Neural cell (in vitro differentiated cells): ENCODE measurements at regions not wholly inside any gene's neighbourhood (a gene's known extent, or its start where the extent isn't known, plus 50 kb on each side); places are given as distances from the start of the nearest gene placed in this dataset.

Experiments used
- H2AFZ ChIP-seq: fragments of 200-600, 300-800 bp; sonication (generic), shearing (Covaris generic); 2 replicates; pipeline ENCODE4 v1.6.0; 2014; ENCODE audit warnings: low read depth, mild to moderate bottlenecking, antibody characterized with exemption, low read length, moderate library complexity
- H3F3A ChIP-seq: fragments of 200-600 bp; shearing (Covaris generic); 2 replicates; pipeline ENCODE4 v1.6.1; 2016; ENCODE audit warnings: mild to moderate bottlenecking, moderate library complexity, mixed read lengths, antibody characterized with exemption, low read length; ENCODE audit not compliant: insufficient read depth, poor library complexity, severe bottlenecking
- H3K27ac ChIP-seq: fragments of 200-600, 300-800 bp; sonication (generic), shearing (Covaris generic); 2 replicates; pipeline ENCODE4 v1.5.1; 2014; ENCODE audit warnings: mild to moderate bottlenecking, low read length, moderate library complexity
- H3K27me3 ChIP-seq: fragments of 300-800, 200-600 bp; sonication (generic), shearing (Covaris generic); 2 replicates; pipeline ENCODE4 v1.6.0; 2014; ENCODE audit warnings: mild to moderate bottlenecking, low read depth, low read length, moderate library complexity; ENCODE audit not compliant: insufficient read depth
- H3K36me3 ChIP-seq: fragments of 300-800, 200-600 bp; sonication (generic), shearing (Covaris generic); 2 replicates; pipeline ENCODE4 v1.5.1; 2014; ENCODE audit warnings: mild to moderate bottlenecking, antibody characterized with exemption, low read length, moderate library complexity; ENCODE audit not compliant: insufficient read depth
- H3K4me2 ChIP-seq: fragments of 300-800, 200-600 bp; sonication (generic), shearing (Covaris generic); 2 replicates; pipeline ENCODE4 v1.6.0; 2014; ENCODE audit warnings: mild to moderate bottlenecking, low read length
- H3K4me3 ChIP-seq: fragments of 300-800, 200-600 bp; sonication (generic), shearing (Covaris generic); 2 replicates; pipeline ENCODE4 v1.5.1; 2014; ENCODE audit warnings: mild to moderate bottlenecking, low read length, moderate library complexity
- H3K79me2 ChIP-seq: fragments of 200-600 bp; shearing (Covaris generic); replicated peaks from 2 replicates; pipeline ENCODE4 v1.6.0; 2014; ENCODE audit warnings: mild to moderate bottlenecking, low read length, moderate library complexity; ENCODE audit not compliant: insufficient read depth
- H3K9ac ChIP-seq: fragments of 300-800, 200-600 bp; sonication (generic), shearing (Covaris generic); 2 replicates; pipeline ENCODE4 v1.6.1; 2016; ENCODE audit warnings: mild to moderate bottlenecking, low read length, mixed read lengths
- H3K9me2 ChIP-seq: fragments of 200-600 bp; shearing (Covaris generic); 2 replicates; pipeline ENCODE4 v1.6.1; 2016; ENCODE audit warnings: mild to moderate bottlenecking, low read length, mixed read lengths; ENCODE audit not compliant: insufficient read depth
- H3K9me3 ChIP-seq: fragments of 200-600, 300-800 bp; sonication (generic), shearing (Covaris generic); 2 replicates; pipeline ENCODE4 v1.6.1; 2016; ENCODE audit warnings: mild to moderate bottlenecking, mixed run types, low read length, moderate library complexity, mixed read lengths
- H4K20me1 ChIP-seq: fragments of 200-600 bp; shearing (Covaris generic); 2 replicates; pipeline ENCODE4 v1.6.1; 2016; ENCODE audit warnings: mild to moderate bottlenecking, mixed run types; ENCODE audit not compliant: insufficient read depth
- CTCF ChIP-seq: fragments of 450-650 bp; IDR thresholded peaks from 2 replicates; pipeline ENCODE4 v1.5.1; 2014; ENCODE audit warnings: antibody characterized with exemption, mild to moderate bottlenecking, moderate library complexity; ENCODE audit not compliant: poor library complexity, severe bottlenecking
- EP300 ChIP-seq: fragments of 450-650 bp; conservative IDR thresholded peaks from 2 replicates; pipeline ENCODE4 v1.6.1; 2014; ENCODE audit warnings: antibody characterized with exemption, mild to moderate bottlenecking, moderate library complexity; ENCODE audit not compliant: poor library complexity, severe bottlenecking
- EZH2 ChIP-seq: fragments of 200-600, 300-800 bp; shearing (Covaris generic), sonication (generic); IDR thresholded peaks from 2 replicates; pipeline ENCODE4 v1.6.1; 2014; ENCODE audit warnings: antibody characterized with exemption, low read length, borderline replicate concordance, mild to moderate bottlenecking; ENCODE audit not compliant: insufficient read depth, poor library complexity, severe bottlenecking
- MXI1 ChIP-seq: fragments of 450-650 bp; conservative IDR thresholded peaks from 2 replicates; pipeline ENCODE4 v1.6.1; 2014; ENCODE audit warnings: antibody characterized with exemption, mild to moderate bottlenecking; ENCODE audit not compliant: poor library complexity, severe bottlenecking
- POLR2AphosphoS5 ChIP-seq: IDR thresholded peaks from 2 replicates; pipeline ENCODE4 v1.6.1; 2012
- RAD21 ChIP-seq: fragments of 450-650 bp; conservative IDR thresholded peaks from 2 replicates; pipeline ENCODE4 v1.6.1; 2014; ENCODE audit warnings: antibody characterized with exemption, mild to moderate bottlenecking, moderate library complexity
- SMC3 ChIP-seq: fragments of 450-650 bp; conservative IDR thresholded peaks from 2 replicates; pipeline ENCODE4 v1.6.1; 2014; ENCODE audit warnings: antibody characterized with exemption, mild to moderate bottlenecking, moderate library complexity; ENCODE audit not compliant: poor library complexity
- TAF1 ChIP-seq: IDR thresholded peaks from 2 replicates; pipeline ENCODE4 v1.6.1; 2012; ENCODE audit warnings: low read depth
- TF ChIP-seq, protein P1 (sequence below): IDR thresholded peaks from 2 replicates; pipeline ENCODE4 v1.6.1; 2012; ENCODE audit warnings: borderline replicate concordance

DNA sequence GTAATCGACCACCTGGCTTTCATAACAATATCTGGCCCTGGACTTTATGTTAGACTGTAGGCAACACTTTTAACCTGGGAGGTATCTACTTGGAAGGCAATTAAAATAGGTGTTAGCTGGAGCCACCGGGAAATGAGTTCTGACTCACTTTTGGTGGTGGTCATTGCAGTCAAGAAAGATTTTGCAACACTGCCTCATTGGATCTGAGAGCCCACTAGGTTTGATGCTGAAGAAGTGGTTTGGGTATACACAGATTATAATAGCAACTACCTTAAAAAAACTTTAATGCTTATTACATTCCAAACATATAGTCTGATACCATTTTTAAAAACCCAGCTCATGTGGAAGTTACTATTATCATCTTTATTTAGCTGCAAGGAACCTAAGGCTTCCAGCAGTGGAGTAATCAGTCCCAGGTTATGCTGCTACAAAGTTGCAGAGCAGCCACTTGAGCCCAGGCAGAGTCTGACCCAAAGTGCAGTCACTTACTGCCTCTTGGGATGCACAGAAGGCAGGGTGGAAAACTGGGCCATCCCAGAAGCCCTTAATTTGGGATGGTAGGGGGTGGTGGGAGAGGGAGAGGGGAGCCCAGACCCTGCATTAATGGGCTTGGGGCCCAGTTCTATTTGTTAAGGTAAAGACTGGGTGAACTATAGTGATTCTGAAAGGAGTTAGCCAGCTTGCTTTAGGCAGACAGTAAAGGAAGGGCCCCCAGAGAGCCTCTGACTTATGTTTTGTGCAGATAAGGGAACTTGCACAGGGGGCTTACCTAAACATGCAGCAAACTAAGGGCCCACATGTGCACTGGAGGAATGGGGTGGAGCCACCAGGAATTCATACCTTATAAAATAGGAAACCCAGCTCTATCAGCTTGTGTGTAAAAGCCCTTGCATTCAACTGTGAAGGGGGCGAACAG, 149.4 kb downstream of the SNX19 start:
- H3K27me3 ChIP-seq: no peaks in the 10 kb centered on the region

DNA sequence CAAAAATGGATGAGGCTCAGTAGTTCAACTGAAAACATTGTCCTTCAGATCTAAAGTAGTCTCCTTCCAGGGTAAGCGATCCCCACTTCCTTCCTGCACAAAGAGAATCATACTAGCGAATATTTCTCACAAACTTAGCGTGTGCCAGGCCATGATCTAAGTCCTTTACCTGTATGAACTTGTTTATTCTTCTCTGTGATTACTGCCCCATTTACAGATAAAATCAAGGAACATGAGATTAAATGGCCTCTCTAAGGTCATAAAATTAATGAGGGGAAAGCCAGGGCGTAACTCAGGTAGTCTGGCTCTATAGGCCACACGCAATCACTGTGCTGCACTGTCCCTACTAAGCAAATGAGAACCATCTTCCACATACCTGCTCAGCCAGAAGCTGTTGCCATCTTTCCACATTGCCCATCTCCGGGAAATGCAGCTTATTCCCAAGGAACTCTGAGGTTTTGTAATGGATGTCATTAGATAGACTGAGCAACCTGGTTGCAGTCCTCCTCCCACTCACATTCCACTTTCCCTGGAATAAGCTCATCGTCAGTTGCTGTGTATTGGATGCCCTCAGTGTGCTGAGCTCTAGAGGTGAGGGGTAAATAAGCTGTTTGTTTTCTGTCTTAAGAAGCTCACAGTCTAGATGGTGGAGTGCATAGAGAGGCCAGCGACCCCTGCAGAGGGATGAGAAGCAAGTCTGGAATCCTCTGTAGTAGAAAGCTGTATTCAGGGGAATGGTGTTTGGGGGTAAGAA, 146.3 kb downstream of the SNX19 start:
- Histone ChIP-seq H3K27me3 (no peaks in the 10 kb centered on the region), H3K4me3 (no peak overlapping the region), H3F3A (no peaks in the 10 kb centered on the region), H3K27ac (no peak overlapping the region), H3K9me3 (no peaks in the 10 kb centered on the region), H3K9me2 (no peaks in the 10 kb centered on the region), H3K4me2 (no peak overlapping the region), H3K9ac (no peak overlapping the region), H4K20me1 (no peaks in the 10 kb centered on the region), H2AFZ (no peak overlapping the region), H3K36me3 (no peaks in the 10 kb centered on the region), H3K79me2 (no peaks in the 10 kb centered on the region)
- TF ChIP-seq POLR2AphosphoS5 (no peak), EZH2 (no peak), SMC3 (no peak), MXI1 (no peak), TAF1 (no peak), RAD21 (no peak), EP300 (no peak)
- TF ChIP-seq, protein P1, sequence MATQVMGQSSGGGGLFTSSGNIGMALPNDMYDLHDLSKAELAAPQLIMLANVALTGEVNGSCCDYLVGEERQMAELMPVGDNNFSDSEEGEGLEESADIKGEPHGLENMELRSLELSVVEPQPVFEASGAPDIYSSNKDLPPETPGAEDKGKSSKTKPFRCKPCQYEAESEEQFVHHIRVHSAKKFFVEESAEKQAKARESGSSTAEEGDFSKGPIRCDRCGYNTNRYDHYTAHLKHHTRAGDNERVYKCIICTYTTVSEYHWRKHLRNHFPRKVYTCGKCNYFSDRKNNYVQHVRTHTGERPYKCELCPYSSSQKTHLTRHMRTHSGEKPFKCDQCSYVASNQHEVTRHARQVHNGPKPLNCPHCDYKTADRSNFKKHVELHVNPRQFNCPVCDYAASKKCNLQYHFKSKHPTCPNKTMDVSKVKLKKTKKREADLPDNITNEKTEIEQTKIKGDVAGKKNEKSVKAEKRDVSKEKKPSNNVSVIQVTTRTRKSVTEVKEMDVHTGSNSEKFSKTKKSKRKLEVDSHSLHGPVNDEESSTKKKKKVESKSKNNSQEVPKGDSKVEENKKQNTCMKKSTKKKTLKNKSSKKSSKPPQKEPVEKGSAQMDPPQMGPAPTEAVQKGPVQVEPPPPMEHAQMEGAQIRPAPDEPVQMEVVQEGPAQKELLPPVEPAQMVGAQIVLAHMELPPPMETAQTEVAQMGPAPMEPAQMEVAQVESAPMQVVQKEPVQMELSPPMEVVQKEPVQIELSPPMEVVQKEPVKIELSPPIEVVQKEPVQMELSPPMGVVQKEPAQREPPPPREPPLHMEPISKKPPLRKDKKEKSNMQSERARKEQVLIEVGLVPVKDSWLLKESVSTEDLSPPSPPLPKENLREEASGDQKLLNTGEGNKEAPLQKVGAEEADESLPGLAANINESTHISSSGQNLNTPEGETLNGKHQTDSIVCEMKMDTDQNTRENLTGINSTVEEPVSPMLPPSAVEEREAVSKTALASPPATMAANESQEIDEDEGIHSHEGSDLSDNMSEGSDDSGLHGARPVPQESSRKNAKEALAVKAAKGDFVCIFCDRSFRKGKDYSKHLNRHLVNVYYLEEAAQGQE: no peak

More for the DNA sequence above, 149.4 kb downstream of the SNX19 start:
- Histone ChIP-seq H3K9me2 (no peaks in the 10 kb centered on the region), H3K9ac (no peak overlapping the region), H3K4me3 (no peak overlapping the region), H3K79me2 (no peaks in the 10 kb centered on the region), H3F3A (no peaks in the 10 kb centered on the region), H4K20me1 (no peaks in the 10 kb centered on the region), H2AFZ (no peak overlapping the region), H3K4me2 (no peak overlapping the region), H3K9me3 (no peaks in the 10 kb centered on the region), H3K36me3 (no peaks in the 10 kb centered on the region), H3K27ac (no peak overlapping the region)
- TF ChIP-seq EP300: no peak
- no peak for TF ChIP-seq CTCF
- TF ChIP-seq POLR2AphosphoS5: no peak
- TF ChIP-seq SMC3: no peak
- TF ChIP-seq, protein P1: no peak
- TF ChIP-seq TAF1: no peak
- no peak for TF ChIP-seq EZH2
- TF ChIP-seq MXI1: no peak
- TF ChIP-seq RAD21: no peak
